Prostate gland (tissue), 2 donors: ENCODE measurements at regions not wholly inside any gene's neighbourhood (a gene's known extent, or its start where the extent isn't known, plus 50 kb on each side); places are given as distances from the start of the nearest gene placed in this dataset.

Source experiments
- POLR2A ChIP-seq: fragments of 450-650 bp; IDR thresholded peaks from one replicate; pipeline ENCODE4 v1.6.1; 2016; ENCODE audit warnings: antibody characterized with exemption, mild to moderate bottlenecking
- POLR2AphosphoS5 ChIP-seq: sonication (generic); formaldehyde crosslinking; IDR thresholded peaks from one replicate; pipeline ENCODE4 v1.6.1; 2017; ENCODE audit warnings: antibody characterized with exemption
- TF ChIP-seq, protein P1 (sequence below), 4 experiments: fragments of 200-600 bp in 2 of 4; fragments of 450-650 bp in 2 of 4; sonication (generic) in 2 of 4; IDR thresholded peaks; 1 replicate in 3 of 4; 2 replicates in 1 of 4; pipeline ENCODE4 v1.5.1; 2016 to 2019; ENCODE audit warnings: antibody characterized with exemption in 4 of 4, mild to moderate bottlenecking in 2 of 4, moderate library complexity in 2 of 4

- TF ChIP-seq, protein P1, sequence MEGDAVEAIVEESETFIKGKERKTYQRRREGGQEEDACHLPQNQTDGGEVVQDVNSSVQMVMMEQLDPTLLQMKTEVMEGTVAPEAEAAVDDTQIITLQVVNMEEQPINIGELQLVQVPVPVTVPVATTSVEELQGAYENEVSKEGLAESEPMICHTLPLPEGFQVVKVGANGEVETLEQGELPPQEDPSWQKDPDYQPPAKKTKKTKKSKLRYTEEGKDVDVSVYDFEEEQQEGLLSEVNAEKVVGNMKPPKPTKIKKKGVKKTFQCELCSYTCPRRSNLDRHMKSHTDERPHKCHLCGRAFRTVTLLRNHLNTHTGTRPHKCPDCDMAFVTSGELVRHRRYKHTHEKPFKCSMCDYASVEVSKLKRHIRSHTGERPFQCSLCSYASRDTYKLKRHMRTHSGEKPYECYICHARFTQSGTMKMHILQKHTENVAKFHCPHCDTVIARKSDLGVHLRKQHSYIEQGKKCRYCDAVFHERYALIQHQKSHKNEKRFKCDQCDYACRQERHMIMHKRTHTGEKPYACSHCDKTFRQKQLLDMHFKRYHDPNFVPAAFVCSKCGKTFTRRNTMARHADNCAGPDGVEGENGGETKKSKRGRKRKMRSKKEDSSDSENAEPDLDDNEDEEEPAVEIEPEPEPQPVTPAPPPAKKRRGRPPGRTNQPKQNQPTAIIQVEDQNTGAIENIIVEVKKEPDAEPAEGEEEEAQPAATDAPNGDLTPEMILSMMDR (IDR thresholded peaks at IDR 0.05) = no peak
- no peak for TF ChIP-seq POLR2A
- TF ChIP-seq POLR2AphosphoS5 = no peak
Measured at GRCh38 chr1:208910161-208910560, 666.0 kb upstream of the PLXNA2 start.
